ENCODE measurements at regions not wholly inside any gene's neighbourhood (a gene's known extent, or its start where the extent isn't known, plus 50 kb on each side); places are given as distances from the start of the nearest gene placed in this dataset.

DNA sequence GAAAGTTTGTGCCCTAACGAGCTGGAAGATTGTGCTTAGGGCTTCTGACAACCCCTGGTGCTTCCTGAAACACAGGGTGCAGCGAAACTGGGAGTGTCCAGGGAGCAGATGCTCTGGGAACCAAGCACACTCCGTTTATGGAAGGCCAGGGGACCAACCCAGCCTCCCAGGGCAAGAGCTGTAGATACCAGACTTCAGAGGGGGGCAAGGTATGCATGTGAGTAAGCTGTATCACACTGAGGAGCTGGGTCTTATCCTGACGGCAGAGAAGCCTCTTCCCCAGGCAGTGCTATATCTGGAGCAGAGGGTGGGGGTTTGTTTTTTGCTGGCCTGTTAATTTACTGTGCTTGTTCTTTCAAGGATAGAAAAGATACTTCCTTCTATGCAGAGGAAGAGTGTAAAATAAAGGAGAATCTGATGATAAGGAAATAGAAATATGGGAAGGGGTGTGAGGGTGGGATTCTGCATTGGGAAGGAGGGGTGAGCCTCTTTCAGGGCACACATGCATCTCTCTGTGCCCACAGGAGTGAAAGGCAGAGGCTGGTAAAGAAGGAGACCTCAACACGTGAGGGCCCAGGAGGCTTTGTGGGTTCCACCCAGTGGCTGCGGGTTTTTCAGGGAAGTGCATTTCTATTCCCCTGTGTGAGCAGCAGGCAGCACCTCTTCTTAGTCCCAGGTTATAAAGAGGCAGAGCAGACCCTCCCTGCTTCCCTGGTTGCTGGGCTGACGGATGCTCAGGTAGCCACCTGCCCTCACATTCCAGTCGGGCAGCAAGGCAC, 314.1 kb downstream of the TCERG1L start:
- no peak for DNase-seq (ENCODE audit: low read depth)

- DNase-seq (ENCODE audit: low read depth) = no peak
Measured at GRCh38 chr10:130998046-130998435, 313.5 kb downstream of the TCERG1L start.

DNA sequence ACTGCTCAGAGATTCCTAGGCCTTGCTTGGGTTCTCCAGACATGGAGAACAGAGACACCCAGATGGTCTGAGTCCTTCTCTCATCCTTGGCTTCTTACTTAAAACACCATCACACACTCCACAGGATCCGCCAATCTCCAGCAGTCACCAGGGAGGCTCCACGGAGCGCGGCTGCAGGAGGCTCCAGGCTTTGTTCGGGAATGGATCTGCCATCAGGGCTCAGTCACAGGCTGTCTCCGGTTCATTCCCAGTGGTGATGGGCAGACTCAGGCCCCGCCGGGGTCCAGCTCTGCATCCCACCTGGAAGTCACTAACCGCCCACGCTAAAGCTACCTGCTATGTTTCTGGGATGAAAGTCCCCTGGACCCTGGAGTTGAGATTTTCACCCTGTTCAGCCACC, 312.9 kb downstream of the TCERG1L start:
- DNase-seq (ENCODE audit: low read depth) = no peak

DNA sequence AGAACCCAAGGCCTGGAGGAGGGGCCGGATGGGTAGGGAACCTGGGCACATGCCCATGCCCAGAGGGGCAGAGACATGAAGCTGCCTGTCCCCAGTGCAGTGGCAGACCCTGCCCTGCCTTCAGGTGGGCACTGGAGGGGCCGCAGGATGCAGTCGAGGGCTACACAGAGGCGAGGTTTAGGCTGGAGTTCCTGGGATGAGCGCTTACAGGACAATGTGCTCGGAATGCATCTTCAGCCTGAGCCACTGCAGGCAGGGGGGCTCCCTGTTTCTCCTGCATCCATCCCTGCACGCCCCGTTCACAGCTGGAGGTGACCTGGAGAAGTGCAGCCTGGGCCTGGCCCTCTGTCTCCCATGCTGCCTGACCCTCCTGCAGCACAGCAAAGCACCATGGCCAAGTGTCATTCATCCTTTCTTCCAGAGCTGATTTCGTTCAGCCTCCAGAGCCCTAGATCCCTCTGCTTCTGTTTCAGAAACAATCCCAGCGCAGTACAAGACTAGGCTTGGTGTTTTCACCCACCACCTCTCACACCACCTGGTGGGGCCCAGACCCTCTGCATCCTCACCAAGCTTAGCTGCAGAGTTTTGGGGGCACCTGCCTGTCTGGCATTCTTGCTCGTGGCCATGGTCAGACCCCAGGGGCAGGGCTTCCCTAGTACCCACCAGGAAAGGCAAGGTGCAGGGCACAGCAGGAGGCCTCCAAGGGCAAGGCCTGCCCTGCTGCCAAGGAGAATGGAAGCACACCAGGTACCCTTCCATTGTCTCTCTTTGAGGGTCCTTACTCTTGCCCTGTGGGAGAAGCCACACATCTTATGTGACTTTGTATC, 311.9 kb downstream of the TCERG1L start:
- no peak for DNase-seq (ENCODE audit: low read depth)

GRCh38 chr10:131000244-131000643, 311.3 kb downstream of the TCERG1L start:
- no peak for DNase-seq (ENCODE audit: low read depth)

DNA sequence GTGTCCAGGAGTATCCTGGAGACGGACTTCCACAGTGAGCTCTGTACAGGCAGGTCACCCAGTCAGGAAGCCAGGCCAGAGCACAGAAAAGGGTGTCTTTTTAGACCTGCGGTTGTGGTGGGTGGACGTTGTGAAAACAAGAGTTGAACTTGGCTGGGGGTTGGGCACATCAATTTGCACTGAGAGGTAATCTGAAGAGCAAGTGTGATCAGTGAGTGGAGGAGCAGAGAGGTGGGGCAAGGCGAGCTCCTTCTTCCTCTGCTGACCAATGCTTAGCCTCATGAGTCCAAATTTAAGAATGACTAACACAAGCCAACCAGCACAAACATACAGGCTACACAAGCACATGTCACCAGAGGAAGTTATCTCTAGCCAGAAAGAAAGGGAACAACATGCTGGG, 310.8 kb downstream of the TCERG1L start:
- DNase-seq (ENCODE audit: low read depth) = no peak

DNA sequence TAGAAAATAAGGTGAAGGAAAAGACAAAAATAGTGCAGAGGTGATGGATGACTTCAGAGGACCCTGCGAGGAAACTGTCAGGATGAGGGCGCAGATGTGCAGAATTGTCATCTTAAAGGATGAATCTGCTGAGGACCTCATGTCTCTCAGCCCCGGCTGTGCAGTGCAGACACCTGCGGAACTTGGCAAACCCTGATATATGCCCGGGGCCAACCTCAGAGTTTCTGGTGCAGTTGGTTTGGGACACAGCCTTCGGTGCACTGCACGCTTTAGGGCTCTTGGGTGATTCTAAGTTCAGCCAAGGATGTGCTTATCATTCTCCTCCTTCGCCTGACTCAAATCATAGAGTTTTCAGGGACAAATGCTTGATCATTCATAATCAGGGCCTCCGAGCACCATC, 310.1 kb downstream of the TCERG1L start:
- DNase-seq (ENCODE audit: low read depth) = no peak

DNA sequence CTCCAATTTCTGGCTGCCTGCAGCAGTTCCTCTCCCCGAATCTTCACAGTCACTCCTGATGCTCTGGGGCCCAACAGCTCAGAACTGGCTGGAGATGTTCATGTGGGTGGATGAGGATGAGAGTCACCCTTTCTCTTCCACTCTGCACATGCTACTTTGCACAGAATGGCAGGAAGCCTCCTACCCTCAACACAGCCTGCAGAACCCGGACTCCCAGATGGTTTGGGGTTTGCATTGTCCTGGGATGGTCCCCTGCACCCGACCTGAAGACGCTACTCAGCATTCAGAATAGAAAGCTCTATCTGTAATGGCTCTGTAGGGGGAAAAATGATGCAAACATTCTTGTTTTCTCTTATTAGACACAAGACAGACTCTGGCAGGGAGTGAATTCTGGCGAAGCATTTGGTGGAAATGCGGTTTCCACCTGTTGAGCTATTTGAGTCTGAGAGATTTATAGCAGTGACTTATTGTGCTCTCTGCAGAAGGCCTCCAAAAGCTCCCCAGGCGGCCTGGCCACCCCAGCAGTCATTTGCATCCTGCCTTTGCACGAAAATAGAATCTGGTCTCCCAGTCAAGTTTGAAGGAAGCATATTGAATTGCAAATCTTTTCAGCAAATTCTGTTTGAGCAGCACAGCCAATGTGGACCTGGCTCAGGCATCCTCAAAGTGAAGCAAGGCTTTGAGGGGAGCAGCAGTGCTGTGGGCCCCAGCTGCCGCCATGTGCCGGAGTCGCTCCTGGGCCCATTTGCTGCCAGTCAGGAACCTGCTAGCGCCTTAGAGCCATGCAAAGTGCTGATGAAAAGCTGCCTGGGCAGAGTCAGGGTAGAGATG, 309.3 kb downstream of the TCERG1L start:
- no peak for DNase-seq (ENCODE audit: low read depth)

DNA sequence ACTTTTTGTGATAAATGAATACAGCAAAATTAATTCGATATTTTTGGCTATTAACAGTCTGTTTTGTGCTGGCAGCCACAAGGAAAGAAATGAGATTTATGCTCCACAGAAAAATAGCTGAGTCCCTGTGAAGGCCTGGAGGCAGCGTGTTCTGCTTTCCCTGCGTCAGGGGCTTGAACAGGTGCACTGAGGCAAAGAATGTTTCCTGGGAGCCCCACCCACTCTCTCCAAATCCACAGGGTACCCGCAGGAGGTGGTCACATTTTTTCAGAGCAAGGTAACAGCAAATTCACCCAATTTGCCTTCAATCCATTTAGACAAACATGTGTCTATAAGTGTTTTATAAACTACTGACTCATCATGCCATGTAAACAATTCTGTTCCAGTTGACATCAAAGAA, 308.1 kb downstream of the TCERG1L start:
- no peak for DNase-seq (ENCODE audit: low read depth)

- DNase-seq (ENCODE audit: low read depth) = no peak
Measured at GRCh38 chr10:131004276-131004675, 307.2 kb downstream of the TCERG1L start.

- DNase-seq (ENCODE audit: low read depth) = no peak
Measured at GRCh38 chr10:131006458-131007256, 304.9 kb downstream of the TCERG1L start.

DNA sequence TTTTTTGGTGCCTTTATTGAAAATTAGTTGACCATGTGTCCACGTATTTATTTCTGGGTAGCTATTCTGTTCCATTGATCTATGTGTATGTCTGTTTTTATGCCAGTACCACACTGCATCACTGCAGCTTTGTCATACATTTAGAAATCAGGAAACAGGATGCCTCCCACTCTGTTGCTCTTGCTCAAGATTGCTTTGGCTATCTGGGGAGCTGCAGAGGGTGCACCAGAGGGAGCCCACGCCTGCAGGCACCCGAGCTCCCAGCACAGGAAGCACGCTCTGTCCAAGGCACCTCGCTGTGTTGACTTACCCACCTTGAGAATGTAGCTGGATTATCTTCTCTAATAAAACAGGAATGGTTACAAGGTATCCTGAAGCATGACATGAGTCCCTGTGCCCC, 301.7 kb downstream of the TCERG1L start:
- no peak for DNase-seq (ENCODE audit: low read depth)

DNA sequence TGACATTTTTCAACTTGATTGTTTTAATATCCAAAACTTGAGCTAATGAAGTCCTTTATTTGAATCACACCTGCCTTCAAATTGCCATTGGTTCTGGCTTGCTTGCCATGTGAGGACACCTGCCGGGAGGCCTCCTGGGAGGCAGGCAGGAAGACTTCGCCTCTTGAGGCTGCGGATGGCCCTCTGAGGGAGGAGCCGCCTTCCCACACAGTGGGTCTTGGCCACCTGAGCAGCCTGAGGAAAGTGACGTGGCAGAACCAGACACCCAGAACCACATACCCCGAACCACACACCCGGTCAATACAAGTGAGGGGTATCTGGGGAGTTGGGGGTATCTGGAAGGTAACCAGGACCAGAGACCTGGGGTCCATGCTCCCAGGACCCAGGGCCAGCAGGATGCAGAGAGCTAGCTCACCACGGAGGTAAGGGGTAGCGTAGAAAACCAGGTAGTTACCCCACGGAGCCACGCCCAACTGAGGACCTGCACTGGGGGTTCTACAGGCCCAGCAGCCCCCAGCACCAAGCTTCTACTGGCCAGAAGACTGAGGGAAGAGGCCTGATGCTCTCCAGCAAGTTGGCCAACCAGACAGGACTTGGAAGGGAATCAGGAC, 300.5 kb downstream of the TCERG1L start:
- DNase-seq (ENCODE audit: low read depth) = no peak

DNA sequence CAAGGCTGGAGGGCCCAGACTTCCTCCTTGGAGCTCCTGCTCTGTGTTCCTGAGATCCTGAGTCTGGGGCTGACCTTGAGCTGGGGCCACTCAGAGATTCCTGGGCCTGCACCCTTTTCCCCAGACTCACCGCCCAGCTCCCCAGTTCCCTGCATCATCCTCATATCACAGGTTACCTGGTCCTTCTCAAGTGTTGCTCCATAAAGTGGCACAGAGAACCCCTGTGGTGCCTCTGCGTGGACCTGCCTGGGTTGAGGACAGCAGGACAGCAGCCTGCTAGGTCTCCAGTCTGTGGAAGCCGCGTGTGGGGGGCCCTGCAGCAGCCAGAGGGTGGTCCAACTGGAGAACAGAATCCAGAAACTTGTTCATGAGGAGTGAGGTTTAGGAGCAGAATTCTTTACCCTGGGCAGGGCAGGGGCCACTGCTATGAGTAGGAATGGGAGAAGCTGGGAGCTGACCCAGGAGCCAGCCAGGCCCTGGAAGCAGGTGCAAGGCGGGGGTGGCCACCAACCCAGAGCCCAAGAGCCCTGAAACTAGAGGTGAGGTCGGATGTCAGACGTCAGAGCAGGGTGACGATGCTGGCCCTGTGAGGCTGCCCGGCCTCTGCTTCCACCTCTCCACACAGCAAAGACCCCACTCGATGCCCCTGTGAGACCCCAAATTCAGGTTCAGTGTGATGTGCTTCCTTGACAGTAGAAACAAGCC, 299.4 kb downstream of the TCERG1L start:
- DNase-seq (ENCODE audit: low read depth) = no peak

DNA sequence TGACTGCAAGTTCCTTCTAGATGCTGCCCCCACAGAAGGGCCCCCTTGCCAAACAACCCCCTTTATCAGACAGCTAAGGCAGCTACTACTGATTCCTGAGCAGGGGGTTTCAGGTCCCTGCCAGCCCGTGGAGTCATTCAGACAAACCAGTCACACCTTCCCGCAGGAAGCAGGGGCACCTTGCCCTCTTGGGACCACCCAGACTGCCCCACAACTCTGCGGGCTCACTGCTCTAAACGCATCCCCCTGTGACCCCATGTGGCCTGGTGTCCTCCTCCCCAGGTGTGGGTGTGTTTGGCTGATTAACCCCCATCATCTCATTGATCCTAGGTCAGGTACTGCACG, 298.9 kb downstream of the TCERG1L start:
- DNase-seq (ENCODE audit: low read depth) = no peak

GRCh38 chr10:131013281-131013912, 298.1 kb downstream of the TCERG1L start:
- no peak for DNase-seq (ENCODE audit: low read depth)

DNA sequence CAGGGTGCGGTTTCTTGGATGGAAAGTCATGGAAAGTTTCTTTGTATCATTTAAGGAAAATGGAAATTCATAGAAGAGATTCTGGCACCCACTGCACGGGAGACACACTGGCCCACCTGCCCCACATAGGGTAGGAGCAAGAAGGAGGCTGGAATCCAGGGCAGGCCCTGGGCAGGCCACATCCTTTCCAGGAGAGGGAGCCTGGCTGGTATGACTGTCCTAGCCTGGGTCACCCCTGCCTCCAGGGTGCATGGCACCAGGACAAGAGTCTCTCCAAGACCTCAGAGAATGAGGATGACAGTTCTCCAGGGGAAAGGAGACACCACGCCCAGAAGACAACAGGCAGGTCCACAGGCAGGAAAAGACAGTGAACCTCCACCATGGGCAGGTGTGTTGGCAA, 297.2 kb downstream of the TCERG1L start:
- DNase-seq (ENCODE audit: low read depth) = no peak

DNA sequence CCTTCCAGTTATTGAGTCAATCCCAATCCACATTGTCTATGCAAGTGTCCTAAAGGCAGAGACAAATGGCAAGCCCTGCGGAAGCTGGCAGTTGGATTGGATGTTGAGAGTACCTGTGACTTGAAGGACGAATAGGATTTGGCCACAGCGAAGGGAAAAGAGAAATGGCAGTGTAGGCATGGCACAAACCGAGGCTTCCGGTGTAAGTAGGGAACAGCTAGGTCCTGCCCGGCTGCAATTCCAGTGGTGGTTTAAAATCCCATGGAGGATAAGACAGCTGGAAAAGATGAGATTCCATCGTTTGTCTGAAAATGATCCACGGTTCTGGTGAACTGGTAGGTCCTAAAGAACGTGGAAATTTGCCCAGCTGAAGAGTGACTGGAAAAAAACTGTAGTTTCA, 296.2 kb downstream of the TCERG1L start:
- DNase-seq (ENCODE audit: low read depth) = no peak

DNA sequence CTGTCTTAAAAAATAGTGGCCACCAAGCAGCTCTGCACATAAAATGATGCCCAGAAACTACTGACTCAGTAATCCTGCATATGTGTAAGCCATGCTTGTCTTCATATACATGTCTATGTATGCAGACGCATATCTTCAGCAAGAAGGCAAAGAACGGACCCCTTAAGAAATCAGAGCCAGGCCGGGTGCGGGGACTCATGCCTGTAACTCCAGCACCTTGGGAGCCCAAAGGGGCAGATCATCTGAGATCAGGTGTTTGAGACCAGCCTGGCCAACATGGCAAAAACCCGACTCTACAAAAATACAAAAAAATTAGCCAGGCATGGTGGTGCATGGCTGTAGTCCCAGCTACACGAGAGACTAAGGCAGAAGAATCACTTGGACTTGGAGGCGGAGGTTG, 295.0 kb downstream of the TCERG1L start:
- DNase-seq (ENCODE audit: low read depth) = no peak

DNA sequence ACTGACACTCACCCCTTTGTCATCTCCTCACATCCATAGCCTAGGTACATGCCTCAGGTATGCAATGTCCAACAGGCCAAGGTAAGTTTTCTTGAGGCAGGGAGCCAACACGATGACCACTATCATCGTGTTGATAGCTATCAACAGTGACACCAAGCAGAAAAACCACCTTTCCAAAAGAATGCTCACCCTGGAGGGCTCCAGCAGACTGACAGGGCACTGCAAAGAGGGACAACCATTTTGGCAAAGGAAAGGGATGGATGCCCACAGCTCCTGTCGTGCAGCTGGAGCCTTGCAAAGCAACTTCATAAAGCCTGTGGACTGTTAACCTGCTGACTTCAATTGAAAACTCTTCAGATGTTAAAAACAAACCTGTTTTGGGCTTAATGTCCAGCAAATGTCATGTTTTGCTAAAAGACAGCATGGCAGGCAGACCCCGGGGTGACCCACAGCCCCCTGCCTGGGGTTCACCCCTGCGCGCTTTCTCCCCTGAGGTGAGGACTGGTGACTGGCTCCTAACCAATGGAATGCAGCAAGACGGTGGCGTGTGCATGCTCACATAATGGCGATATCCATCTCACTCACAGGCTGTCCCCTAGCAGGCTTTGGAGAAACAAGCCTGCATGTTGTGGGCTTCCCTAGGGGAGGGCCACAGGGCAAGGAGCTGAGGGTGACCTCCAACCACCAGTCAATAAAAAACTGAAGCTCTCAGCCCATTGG, 293.8 kb downstream of the TCERG1L start:
- DNase-seq (ENCODE audit: low read depth) = no peak
